ENCODE measurements at regions not wholly inside any gene's neighbourhood (a gene's known extent, or its start where the extent isn't known, plus 50 kb on each side); places are given as distances from the start of the nearest gene placed in this dataset.

- TF ChIP-seq CTCF (conservative IDR thresholded peaks at IDR 0.05): no peak
- no peak overlapping the region for H3K27ac ChIP-seq
Measured at GRCh38 chr6:19370831-19371230, 466.3 kb upstream of the ID4 start.

- no peak overlapping the region for H3K27ac ChIP-seq
- TF ChIP-seq CTCF (conservative IDR thresholded peaks at IDR 0.05): no peak
Measured at GRCh38 chr6:19375613-19376012, 461.6 kb upstream of the ID4 start.

GRCh38 chr6:19377722-19378121 lies 459.4 kb upstream of the ID4 start:
- no peak for TF ChIP-seq CTCF (conservative IDR thresholded peaks at IDR 0.05)
- no peak overlapping the region for H3K27ac ChIP-seq

- no peak for TF ChIP-seq CTCF (conservative IDR thresholded peaks at IDR 0.05)
- no peak overlapping the region for H3K27ac ChIP-seq
Measured at GRCh38 chr6:19380293-19380692, 456.9 kb upstream of the ID4 start.

- TF ChIP-seq CTCF (conservative IDR thresholded peaks at IDR 0.05): no peak
- no peak overlapping the region for H3K27ac ChIP-seq
Measured at GRCh38 chr6:19382676-19383075, 454.5 kb upstream of the ID4 start.

GRCh38 chr6:19391926-19392325 lies 445.2 kb upstream of the ID4 start:
- no peak for TF ChIP-seq CTCF (conservative IDR thresholded peaks at IDR 0.05)

GRCh38 chr6:19394051-19394450 lies 443.1 kb upstream of the ID4 start:
- TF ChIP-seq CTCF (conservative IDR thresholded peaks at IDR 0.05): no peak
- H3K27ac ChIP-seq: no peak overlapping the region

More at GRCh38 chr6:19391926-19392325, 445.2 kb upstream of the ID4 start:
- no peak overlapping the region for H3K27ac ChIP-seq

- no peak overlapping the region for H3K27ac ChIP-seq
- no peak for TF ChIP-seq CTCF (conservative IDR thresholded peaks at IDR 0.05)
Measured at GRCh38 chr6:19394687-19395086, 442.5 kb upstream of the ID4 start.
